Kidney (tissue), 13 donors: ENCODE measurements at regions not wholly inside any gene's neighbourhood (a gene's known extent, or its start where the extent isn't known, plus 50 kb on each side); places are given as distances from the start of the nearest gene placed in this dataset.

Experiments used
- DNase-seq, 5 donors: peaks; one replicate each; pipeline ENCODE4 v3.0.0-alpha.2; 2013 to 2020
- FAIRE-seq: peaks from 2 replicates; lab custom pipeline; 2012; peaks lifted over from hg19 to GRCh38; lab: Jason Lieb, UNC
- H3K27ac ChIP-seq, 2 donors: one replicate each; pipeline ENCODE4 v1.7.0; 2013; ENCODE audit warnings: low read depth in 2 of 2, low read length in 2 of 2, inconsistent platforms in 1 of 2
- H3K27me3 ChIP-seq: one replicate; pipeline ENCODE4 v1.7.1; 2013; ENCODE audit warnings: low read length, inconsistent platforms; ENCODE audit not compliant: control insufficient read depth, insufficient read depth
- H3K36me3 ChIP-seq, 3 donors: one replicate each; pipeline versions ENCODE4 v1.7.0 to v1.7.1; 2013; ENCODE audit warnings: low read length in 3 of 3, control low read depth in 1 of 3, inconsistent platforms in 1 of 3; ENCODE audit not compliant: insufficient read depth in 3 of 3, control insufficient read depth in 2 of 3
- H3K4me1 ChIP-seq, 3 donors: one replicate each; pipeline versions ENCODE4 v1.7.0 to v1.7.1; 2013; ENCODE audit warnings: low read length in 3 of 3, inconsistent platforms in 1 of 3, low read depth in 1 of 3; ENCODE audit not compliant: control insufficient read depth in 2 of 3, insufficient read depth in 2 of 3
- H3K4me3 ChIP-seq, 3 donors: one replicate each; pipeline versions ENCODE4 v1.7.0 to v1.8.1; 2013; ENCODE audit warnings: low read length in 3 of 3, control low read depth in 1 of 3, inconsistent platforms in 1 of 3
- H3K9ac ChIP-seq, 3 donors: one replicate each; pipeline versions ENCODE4 v1.7.0 to v1.7.1; 2013; ENCODE audit warnings: low read length in 3 of 3, control low read depth in 1 of 3, inconsistent platforms in 1 of 3
- H3K9me3 ChIP-seq, 3 donors: one replicate each; pipeline versions ENCODE4 v1.7.0 to v1.7.1; 2013; ENCODE audit warnings: low read length in 3 of 3, control low read depth in 1 of 3, inconsistent platforms in 1 of 3; ENCODE audit not compliant: control insufficient read depth in 2 of 3, insufficient read depth in 1 of 3
- CTCF ChIP-seq: IDR thresholded peaks from 3 replicates; pipeline ENCODE4 v1.5.1; 2012; ENCODE audit warnings: mild to moderate bottlenecking, moderate library complexity, borderline replicate concordance; ENCODE audit not compliant: insufficient read depth; ENCODE audit errors: extremely low read depth
- intact Hi-C: fragments of 100-400 bp; cut with DNase I; formaldehyde crosslinking; loops from one replicate; pipeline ENCODE4 v1.11.1; 2022
- donor health status: control.
- donor health status: control.
- donor health status: control.
- donor health status: control.
- donor health status: control.
- donor health status: DM: yes; HTN: yes; CAD: no.
- donor health status: Normal renal cell carcinoma (clear cell type).

GRCh38 chr22:49718396-49718795 is 109.3 kb downstream of the BRD1 start:
- DNase-seq (no peak), FAIRE-seq (no peak)
- Histone ChIP-seq H3K27ac (no peak overlapping the region), H3K9ac (no peak overlapping the region), H3K4me1 (no peaks in the 10 kb centered on the region), H3K9me3 (no peaks in the 10 kb centered on the region), H3K4me3 (no peak overlapping the region), H3K27me3 (no peaks in the 10 kb centered on the region), H3K36me3 (no peaks in the 10 kb centered on the region)
- no peak for TF ChIP-seq CTCF
- intact Hi-C loops = no loop called here

- no peak for FAIRE-seq
These were observed 110.3 kb downstream of the BRD1 start for GRCh38 chr22:49717322-49717919.

GRCh38 chr22:49716441-49716840 is 111.2 kb downstream of the BRD1 start:
- no peak for FAIRE-seq
- no peak for DNase-seq
- Histone ChIP-seq H3K9ac (no peak overlapping the region), H3K4me3 (no peak overlapping the region), H3K27me3 (no peaks in the 10 kb centered on the region), H3K27ac (no peak overlapping the region), H3K4me1 (no peaks in the 10 kb centered on the region), H3K9me3 (no peaks in the 10 kb centered on the region), H3K36me3 (no peaks in the 10 kb centered on the region)
- intact Hi-C loops = no loop called here
- no peak for TF ChIP-seq CTCF

More at GRCh38 chr22:49717322-49717919, 110.3 kb downstream of the BRD1 start:
- H3K27ac ChIP-seq = no peak overlapping the region
- no peak for TF ChIP-seq CTCF
- no peak for DNase-seq
- H3K27me3 ChIP-seq = no peaks in the 10 kb centered on the region
- no peak overlapping the region for H3K9ac ChIP-seq
- H3K36me3 ChIP-seq = no peaks in the 10 kb centered on the region
- H3K4me1 ChIP-seq = no peaks in the 10 kb centered on the region
- H3K4me3 ChIP-seq = no peak overlapping the region
- no peaks in the 10 kb centered on the region for H3K9me3 ChIP-seq
- intact Hi-C loops = no loop called here

GRCh38 chr22:49715450-49715849 is 112.2 kb downstream of the BRD1 start:
- Histone ChIP-seq H3K36me3 (no peaks in the 10 kb centered on the region), H3K4me3 (no peak overlapping the region), H3K27ac (no peak overlapping the region), H3K9ac (no peak overlapping the region), H3K9me3 (no peaks in the 10 kb centered on the region), H3K4me1 (no peaks in the 10 kb centered on the region), H3K27me3 (no peaks in the 10 kb centered on the region)
- intact Hi-C loops = no loop called here
- FAIRE-seq = no peak
- DNase-seq = no peak
- no peak for TF ChIP-seq CTCF
